Ascending aorta (tissue), 2 donors: ENCODE measurements at regions not wholly inside any gene's neighbourhood (a gene's known extent, or its start where the extent isn't known, plus 50 kb on each side); places are given as distances from the start of the nearest gene placed in this dataset.

Experiments used
- DNase-seq, 2 donors: peaks; one replicate each; pipeline ENCODE4 v3.0.0-alpha.2; 2019; ENCODE audit warnings: low spot score in 2 of 2
- H3K27ac ChIP-seq, 2 donors: fragments of 200-600 bp; sonication (generic); one replicate each; pipeline ENCODE4 v1.5.1; 2016 to 2017; ENCODE audit warnings: mild to moderate bottlenecking in 1 of 2
- H3K27me3 ChIP-seq: fragments of 200-600 bp; sonication (generic); one replicate; pipeline ENCODE4 v1.5.1; 2017
- H3K36me3 ChIP-seq, 2 donors: fragments of 200-600 bp; sonication (generic); one replicate each; pipeline ENCODE4 v1.5.1; 2016
- H3K4me1 ChIP-seq, 2 donors: fragments of 200-600 bp; sonication (generic); one replicate each; pipeline ENCODE4 v1.5.1; 2016 to 2017; ENCODE audit warnings: mild to moderate bottlenecking in 1 of 2
- H3K4me3 ChIP-seq, 2 donors: fragments of 200-600 bp; sonication (generic); one replicate each; pipeline ENCODE4 v1.5.1; 2016 to 2017; ENCODE audit warnings: mild to moderate bottlenecking in 1 of 2
- H3K9me3 ChIP-seq, 2 donors: fragments of 200-600 bp; sonication (generic); one replicate each; pipeline ENCODE4 v1.5.1; 2016
- intact Hi-C: fragments of 100-400 bp; cut with DNase I; formaldehyde crosslinking; loops from one replicate; pipeline ENCODE4 v1.15.1; 2023
- TF ChIP-seq, protein P1 (sequence below), 3 experiments: fragments of 200-600 bp in 2 of 3; fragments of 450-650 bp in 1 of 3; sonication (generic) in 2 of 3; IDR thresholded peaks; one replicate each; pipeline ENCODE4 v1.5.1; 2016 to 2019; ENCODE audit warnings: antibody characterized with exemption in 3 of 3, mild to moderate bottlenecking in 1 of 3, moderate library complexity in 1 of 3

DNA sequence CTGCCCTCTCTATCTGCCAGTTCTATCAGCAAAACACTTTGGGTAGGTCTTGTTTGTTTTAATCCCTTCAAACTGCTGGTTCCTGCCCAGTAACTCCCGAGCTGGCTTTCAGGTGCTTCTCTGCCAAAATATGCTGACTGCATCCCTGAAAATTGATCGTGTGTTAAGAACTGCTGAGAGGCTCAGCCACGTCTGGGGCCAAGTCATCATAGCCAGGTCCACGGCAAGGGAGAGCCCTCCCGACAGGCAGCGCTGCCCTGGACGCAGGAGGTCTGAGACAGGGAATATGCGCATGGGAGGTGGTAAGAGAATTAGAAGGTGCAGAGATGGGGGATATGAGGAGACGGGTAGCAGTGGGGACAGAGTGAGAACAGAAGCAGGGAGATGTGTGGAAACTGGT, 179.7 kb upstream of the TOPAZ1 start:
- no peak for DNase-seq
- Histone ChIP-seq H3K4me1 (peaks cover 0 to 4% of the 10 kb centered on the region in 2 donors), H3K9me3 (no peaks in the 10 kb centered on the region), H3K36me3 (no peaks in the 10 kb centered on the region), H3K4me3 (no peak overlapping the region), H3K27ac (no peak overlapping the region), H3K27me3 (no peaks in the 10 kb centered on the region)
- TF ChIP-seq, protein P1, sequence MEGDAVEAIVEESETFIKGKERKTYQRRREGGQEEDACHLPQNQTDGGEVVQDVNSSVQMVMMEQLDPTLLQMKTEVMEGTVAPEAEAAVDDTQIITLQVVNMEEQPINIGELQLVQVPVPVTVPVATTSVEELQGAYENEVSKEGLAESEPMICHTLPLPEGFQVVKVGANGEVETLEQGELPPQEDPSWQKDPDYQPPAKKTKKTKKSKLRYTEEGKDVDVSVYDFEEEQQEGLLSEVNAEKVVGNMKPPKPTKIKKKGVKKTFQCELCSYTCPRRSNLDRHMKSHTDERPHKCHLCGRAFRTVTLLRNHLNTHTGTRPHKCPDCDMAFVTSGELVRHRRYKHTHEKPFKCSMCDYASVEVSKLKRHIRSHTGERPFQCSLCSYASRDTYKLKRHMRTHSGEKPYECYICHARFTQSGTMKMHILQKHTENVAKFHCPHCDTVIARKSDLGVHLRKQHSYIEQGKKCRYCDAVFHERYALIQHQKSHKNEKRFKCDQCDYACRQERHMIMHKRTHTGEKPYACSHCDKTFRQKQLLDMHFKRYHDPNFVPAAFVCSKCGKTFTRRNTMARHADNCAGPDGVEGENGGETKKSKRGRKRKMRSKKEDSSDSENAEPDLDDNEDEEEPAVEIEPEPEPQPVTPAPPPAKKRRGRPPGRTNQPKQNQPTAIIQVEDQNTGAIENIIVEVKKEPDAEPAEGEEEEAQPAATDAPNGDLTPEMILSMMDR (IDR thresholded peaks at IDR 0.05), result no peak
- intact Hi-C loops, result loop anchor here (10.0 kb wide), 2 partner anchors 197 to 327 kb away; no protein-coding TSS in a partner anchor

DNA sequence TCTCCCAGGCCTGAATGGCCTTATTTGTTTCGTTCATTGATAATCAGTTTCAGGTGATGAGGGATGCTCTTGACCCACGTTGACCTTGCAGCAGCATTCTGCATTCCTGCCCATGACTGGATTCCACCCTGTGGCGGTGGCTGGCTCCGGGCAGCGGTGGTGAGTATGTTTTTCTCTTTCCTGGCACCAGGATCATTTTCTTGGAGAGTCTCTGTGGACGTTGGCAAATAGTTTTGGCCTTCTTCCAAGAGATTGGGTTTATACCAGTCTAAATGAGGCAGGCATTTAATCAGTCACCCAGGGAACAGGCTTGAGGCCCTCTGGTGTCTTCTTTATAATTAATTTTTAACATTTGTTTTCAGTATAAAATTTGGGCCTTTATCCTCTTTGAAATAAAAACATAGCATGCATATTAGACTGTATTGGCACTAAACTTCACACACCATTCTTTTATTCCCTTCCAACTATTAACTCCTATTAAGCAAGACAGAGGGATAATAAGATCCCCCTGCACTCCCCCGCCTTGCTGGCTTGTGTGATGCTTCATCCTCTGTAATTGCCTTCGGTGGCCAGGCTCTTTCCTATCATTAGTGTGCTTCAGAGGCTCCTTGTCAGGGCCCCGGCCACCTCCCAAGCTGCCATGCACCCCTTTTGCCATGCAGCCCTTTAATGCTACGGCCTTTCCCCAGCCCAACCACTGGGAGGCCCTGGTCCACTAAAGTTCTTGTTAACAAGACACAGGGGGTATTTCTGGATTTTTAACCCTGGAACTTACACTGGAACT, 176.2 kb upstream of the TOPAZ1 start:
- peaks cover 0 to 4% of the 10 kb centered on the region in 2 donors for H3K4me1 ChIP-seq
- no peaks in the 10 kb centered on the region for H3K36me3 ChIP-seq
- DNase-seq, result no peak
- TF ChIP-seq, protein P1 (IDR thresholded peaks at IDR 0.05), result no peak
- H3K9me3 ChIP-seq, result no peaks in the 10 kb centered on the region
- intact Hi-C loops, result loop anchor here (10.0 kb wide), 2 partner anchors 201 to 331 kb away; no protein-coding TSS in a partner anchor
- H3K27ac ChIP-seq, result no peak overlapping the region
- H3K4me3 ChIP-seq, result no peak overlapping the region
- no peaks in the 10 kb centered on the region for H3K27me3 ChIP-seq

DNA sequence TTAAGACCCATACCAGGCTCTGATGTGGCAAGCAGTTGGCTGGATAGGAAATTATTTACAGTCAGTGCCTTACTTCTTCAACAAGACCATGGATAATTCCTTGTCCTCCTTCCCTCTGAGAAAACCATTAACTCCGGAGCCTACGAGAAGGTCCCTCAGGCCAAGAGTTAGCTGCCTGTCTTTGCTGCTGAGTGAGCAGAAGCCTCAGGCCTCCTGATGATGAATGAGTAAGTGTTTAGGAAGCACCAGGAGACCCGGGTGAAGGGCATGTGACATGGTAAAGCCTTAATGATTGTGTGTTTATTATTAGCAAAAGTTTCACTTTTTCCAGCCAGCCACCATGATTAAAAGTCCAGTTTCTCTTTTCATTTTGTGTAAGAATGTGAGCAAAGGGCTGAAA, 174.9 kb upstream of the TOPAZ1 start:
- peaks cover 0 to 4% of the 10 kb centered on the region in 2 donors for H3K4me1 ChIP-seq
- intact Hi-C loops, result loop anchor here (10.0 kb wide), 2 partner anchors 202 to 332 kb away; no protein-coding TSS in a partner anchor

DNA sequence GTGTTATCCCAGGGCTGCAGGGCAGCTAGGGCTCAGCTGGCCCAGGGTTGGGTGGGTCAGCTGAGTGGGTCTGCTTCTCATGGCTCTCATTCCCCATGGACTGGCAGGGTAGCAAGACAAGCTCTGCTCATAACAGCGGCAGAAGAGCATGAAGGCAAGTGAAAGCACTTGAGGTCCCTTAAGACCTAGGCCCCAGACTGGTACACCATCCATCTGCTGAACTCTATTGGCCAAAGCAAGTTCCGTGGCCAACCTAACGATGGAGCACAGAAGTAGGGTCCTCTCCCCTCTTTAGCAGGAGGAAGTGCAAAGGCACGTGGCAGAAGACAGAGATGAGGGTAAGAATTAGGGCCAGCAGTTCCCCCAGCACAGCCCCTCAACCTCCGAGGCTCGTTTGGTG, 174.3 kb upstream of the TOPAZ1 start:
- no peak for DNase-seq
- H3K4me3 ChIP-seq, result no peak overlapping the region
- intact Hi-C loops, result loop anchor here (10.0 kb wide), 2 partner anchors 203 to 333 kb away; no protein-coding TSS in a partner anchor
- H3K27me3 ChIP-seq, result no peaks in the 10 kb centered on the region
- no peak overlapping the region for H3K27ac ChIP-seq
- H3K36me3 ChIP-seq, result no peaks in the 10 kb centered on the region
- peaks cover 0 to 4% of the 10 kb centered on the region in 2 donors for H3K4me1 ChIP-seq
- H3K9me3 ChIP-seq, result no peaks in the 10 kb centered on the region
- TF ChIP-seq, protein P1 (IDR thresholded peaks at IDR 0.05), result no peak

More for the DNA sequence above, 174.9 kb upstream of the TOPAZ1 start:
- no peaks in the 10 kb centered on the region for H3K27me3 ChIP-seq
- no peak for DNase-seq
- no peaks in the 10 kb centered on the region for H3K36me3 ChIP-seq
- no peaks in the 10 kb centered on the region for H3K9me3 ChIP-seq
- H3K27ac ChIP-seq, result no peak overlapping the region
- TF ChIP-seq, protein P1 (IDR thresholded peaks at IDR 0.05), result no peak
- H3K4me3 ChIP-seq, result no peak overlapping the region

DNA sequence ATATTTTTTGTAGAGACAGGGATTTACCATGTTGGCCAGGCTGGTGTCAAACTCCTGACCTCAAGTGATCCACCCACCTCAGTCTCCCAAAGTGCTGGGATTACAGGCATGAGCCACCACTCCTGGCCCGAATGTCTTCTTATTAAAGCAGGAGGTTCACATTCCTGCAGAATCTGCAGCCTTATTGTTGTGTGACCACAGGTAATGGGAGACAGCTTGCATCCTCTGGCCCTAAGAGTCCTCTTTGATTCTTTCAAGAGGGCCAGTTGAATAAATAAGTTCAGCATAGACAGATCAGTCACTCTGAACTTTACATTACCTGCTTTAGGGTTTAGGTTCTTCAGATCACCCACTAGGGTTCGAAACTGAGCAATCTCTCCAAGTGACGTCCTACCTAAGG, 172.9 kb upstream of the TOPAZ1 start:
- DNase-seq, result no peak
- Histone ChIP-seq H3K36me3 (no peaks in the 10 kb centered on the region), H3K27ac (no peak overlapping the region), H3K4me3 (no peak overlapping the region), H3K27me3 (no peaks in the 10 kb centered on the region), H3K4me1 (peaks cover 0 to 4% of the 10 kb centered on the region in 2 donors), H3K9me3 (no peaks in the 10 kb centered on the region)
- TF ChIP-seq, protein P1 (IDR thresholded peaks at IDR 0.05), result no peak
- intact Hi-C loops, result loop anchor here (10.0 kb wide), 2 partner anchors 204 to 334 kb away; no protein-coding TSS in a partner anchor
